Stomach (tissue), 8 donors: ENCODE measurements at regions not wholly inside any gene's neighbourhood (a gene's known extent, or its start where the extent isn't known, plus 50 kb on each side); places are given as distances from the start of the nearest gene placed in this dataset.

Source experiments
- DNase-seq, 2 donors: peaks; one replicate each; pipeline versions ENCODE4 v3.0.0 to v3.0.0-alpha.2; 2013 to 2019
- H3K27ac ChIP-seq, 5 donors: fragments of 200-600 bp in 4 of 5; sonication (generic) in 4 of 5; one replicate each; pipeline ENCODE4 v1.5.1; 2013 to 2019; ENCODE audit warnings: mild to moderate bottlenecking in 1 of 5, moderate library complexity in 1 of 5
- H3K27me3 ChIP-seq, 3 donors: fragments of 200-600 bp; sonication (generic); one replicate each; pipeline ENCODE4 v1.5.1; 2017 to 2019; ENCODE audit warnings: mixed run types in 1 of 3
- H3K36me3 ChIP-seq, 4 donors: fragments of 200-600 bp; sonication (generic); 1 replicate in 3 of 4; 2 replicates in 1 of 4; pipeline ENCODE4 v1.5.1; 2016 to 2019
- H3K4me1 ChIP-seq, 4 donors: fragments of 200-600 bp; sonication (generic); one replicate each; pipeline ENCODE4 v1.5.1; 2016 to 2019
- H3K4me3 ChIP-seq, 4 donors: fragments of 200-600 bp; sonication (generic) in 3 of 4; one replicate each; pipeline ENCODE4 v1.5.1; 2016 to 2019; ENCODE audit warnings: mild to moderate bottlenecking in 1 of 4
- H3K9me3 ChIP-seq, 4 donors: fragments of 200-600 bp; sonication (generic); one replicate each; pipeline ENCODE4 v1.5.1; 2016 to 2019
- EP300 ChIP-seq: sonication (generic); formaldehyde crosslinking; IDR thresholded peaks from one replicate; pipeline ENCODE4 v1.6.1; 2017; ENCODE audit warnings: antibody characterized with exemption
- POLR2A ChIP-seq, 4 donors: fragments of 450-650 bp; IDR thresholded peaks; one replicate each; pipeline ENCODE4 v1.6.1; 2016; ENCODE audit warnings: antibody characterized with exemption in 4 of 4, control low read depth in 2 of 4, mild to moderate bottlenecking in 1 of 4, moderate library complexity in 1 of 4
- POLR2AphosphoS5 ChIP-seq, 3 donors: sonication (generic); formaldehyde crosslinking; IDR thresholded peaks; one replicate each; pipeline ENCODE4 v1.6.1; 2016; ENCODE audit warnings: antibody characterized with exemption in 3 of 3
- WGBS, 5 donors: extraction: QIAGEN DNeasy Blood & Tissue Kit in 3 of 5; methylation state at CpG; one replicate each; pipeline versions ENCODE4 v1.1.5 to v1.1.7; 2013 to 2018; 5-methylcytosine and 5-hydroxymethylcytosine counted together
- intact Hi-C: fragments of 100-400 bp; cut with DNase I; formaldehyde crosslinking; loops from one replicate; pipeline ENCODE4 v1.15.1; 2023; ENCODE audit warnings: low total_unique reads
- TF ChIP-seq, protein P1 (sequence below), 7 experiments: fragments of 450-650 bp in 4 of 7; fragments of 200-600 bp in 3 of 7; sonication (generic) in 3 of 7; IDR thresholded peaks; one replicate each; pipeline ENCODE4 v1.5.1; 2016 to 2019; ENCODE audit warnings: antibody characterized with exemption in 7 of 7, control low read depth in 2 of 7, mild to moderate bottlenecking in 1 of 7
- donor health status: healthy with polysubstance abuse.
- donor health status: Bipolar disorder and iron deficiency.
- donor health status: healthy.

DNA sequence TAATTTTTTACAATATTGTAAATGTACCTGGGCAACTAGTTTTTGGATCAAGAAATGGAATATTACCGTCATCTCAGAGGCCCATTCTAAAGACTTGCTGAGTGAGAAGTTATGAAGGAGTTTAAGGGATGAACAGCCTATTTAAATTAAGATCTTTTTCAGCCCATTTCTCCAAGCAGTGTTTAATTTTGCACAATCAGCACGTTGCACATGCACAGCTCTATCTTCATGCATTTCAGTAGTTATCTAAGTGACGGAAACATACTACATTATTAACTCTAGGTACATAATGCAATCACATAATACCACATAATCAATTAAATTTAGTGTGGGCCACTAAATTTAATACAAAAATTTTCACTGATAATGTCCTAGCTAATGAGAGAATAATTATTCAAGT lies 582.1 kb upstream of the DSEL start:
- no peak for DNase-seq
- H3K9me3 ChIP-seq, result no peaks in the 10 kb centered on the region
- no peak overlapping the region for H3K4me3 ChIP-seq
- 58 to 74% (median 68%) methylated on average over 3 of the region's 3 CpGs for WGBS, 5 donors
- no peaks in the 10 kb centered on the region for H3K27me3 ChIP-seq
- TF ChIP-seq EP300, result no peak
- TF ChIP-seq POLR2A (IDR thresholded peaks at IDR 0.05), result no peak
- TF ChIP-seq, protein P1, sequence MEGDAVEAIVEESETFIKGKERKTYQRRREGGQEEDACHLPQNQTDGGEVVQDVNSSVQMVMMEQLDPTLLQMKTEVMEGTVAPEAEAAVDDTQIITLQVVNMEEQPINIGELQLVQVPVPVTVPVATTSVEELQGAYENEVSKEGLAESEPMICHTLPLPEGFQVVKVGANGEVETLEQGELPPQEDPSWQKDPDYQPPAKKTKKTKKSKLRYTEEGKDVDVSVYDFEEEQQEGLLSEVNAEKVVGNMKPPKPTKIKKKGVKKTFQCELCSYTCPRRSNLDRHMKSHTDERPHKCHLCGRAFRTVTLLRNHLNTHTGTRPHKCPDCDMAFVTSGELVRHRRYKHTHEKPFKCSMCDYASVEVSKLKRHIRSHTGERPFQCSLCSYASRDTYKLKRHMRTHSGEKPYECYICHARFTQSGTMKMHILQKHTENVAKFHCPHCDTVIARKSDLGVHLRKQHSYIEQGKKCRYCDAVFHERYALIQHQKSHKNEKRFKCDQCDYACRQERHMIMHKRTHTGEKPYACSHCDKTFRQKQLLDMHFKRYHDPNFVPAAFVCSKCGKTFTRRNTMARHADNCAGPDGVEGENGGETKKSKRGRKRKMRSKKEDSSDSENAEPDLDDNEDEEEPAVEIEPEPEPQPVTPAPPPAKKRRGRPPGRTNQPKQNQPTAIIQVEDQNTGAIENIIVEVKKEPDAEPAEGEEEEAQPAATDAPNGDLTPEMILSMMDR (IDR thresholded peaks at IDR 0.05), result no peak
- TF ChIP-seq POLR2AphosphoS5 (IDR thresholded peaks at IDR 0.05), result no peak
- no peak overlapping the region for H3K27ac ChIP-seq
- no peaks in the 10 kb centered on the region for H3K4me1 ChIP-seq
- intact Hi-C loops, result no loop called here
- H3K36me3 ChIP-seq, result no peaks in the 10 kb centered on the region

DNA sequence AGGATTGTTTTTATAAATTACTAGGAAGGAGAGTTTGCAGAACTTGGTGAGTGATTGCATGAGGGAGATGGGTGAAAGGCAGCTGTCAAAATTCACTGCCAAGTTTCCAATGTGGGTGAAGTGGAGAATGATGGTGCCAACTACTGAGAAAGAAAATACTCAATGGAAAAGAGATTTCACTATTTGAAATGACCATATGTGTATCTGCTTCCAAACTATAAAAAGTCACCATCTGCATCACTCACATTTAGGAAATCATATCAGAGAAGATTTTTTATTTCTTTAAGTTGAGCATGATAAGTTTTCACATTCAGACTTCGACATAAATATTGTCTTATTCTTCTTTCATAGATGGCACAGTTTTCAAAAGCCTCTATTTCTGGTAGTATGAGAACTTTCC lies 570.0 kb upstream of the DSEL start:
- no peak overlapping the region for H3K27ac ChIP-seq
- H3K27me3 ChIP-seq, result no peaks in the 10 kb centered on the region
- no peaks in the 10 kb centered on the region for H3K36me3 ChIP-seq
- 44 to 73% (median 58%) methylated on average over 1 of the region's 1 CpG for WGBS, 5 donors
- TF ChIP-seq POLR2AphosphoS5 (IDR thresholded peaks at IDR 0.05) (no peak), EP300 (no peak), POLR2A (IDR thresholded peaks at IDR 0.05) (no peak)
- TF ChIP-seq, protein P1 (IDR thresholded peaks at IDR 0.05), result no peak
- no peak overlapping the region for H3K4me3 ChIP-seq
- DNase-seq, result no peak
- H3K4me1 ChIP-seq, result no peaks in the 10 kb centered on the region
- intact Hi-C loops, result no loop called here
- no peaks in the 10 kb centered on the region for H3K9me3 ChIP-seq

DNA sequence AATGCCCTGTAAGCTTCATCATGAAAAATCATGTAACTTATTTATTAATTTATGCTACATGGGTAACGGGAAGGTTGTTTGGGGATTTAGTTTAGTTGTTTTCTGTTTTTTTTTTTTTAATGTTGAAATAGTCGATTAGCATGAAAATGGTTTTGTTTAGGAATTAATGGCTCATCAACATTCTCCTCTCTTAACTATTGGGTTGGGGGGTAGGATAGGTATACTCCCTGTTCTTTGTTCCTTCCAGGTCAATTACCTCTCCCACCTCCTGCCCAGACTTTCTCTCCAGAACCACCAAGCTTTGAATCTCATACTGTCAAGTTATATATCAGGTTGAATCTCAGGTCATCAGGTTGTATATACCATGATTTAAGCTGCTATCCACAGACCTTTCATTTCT lies 568.7 kb upstream of the DSEL start:
- Histone ChIP-seq H3K36me3 (no peaks in the 10 kb centered on the region), H3K27me3 (no peaks in the 10 kb centered on the region), H3K27ac (no peak overlapping the region), H3K9me3 (no peaks in the 10 kb centered on the region), H3K4me3 (no peak overlapping the region), H3K4me1 (no peaks in the 10 kb centered on the region)
- WGBS, 5 donors, result 52 to 82% (median 63%) methylated on average over 2 of the region's 2 CpGs
- TF ChIP-seq POLR2A (IDR thresholded peaks at IDR 0.05) (no peak), EP300 (no peak), POLR2AphosphoS5 (IDR thresholded peaks at IDR 0.05) (no peak)
- TF ChIP-seq, protein P1 (IDR thresholded peaks at IDR 0.05), result no peak
- intact Hi-C loops, result no loop called here
- no peak for DNase-seq

DNA sequence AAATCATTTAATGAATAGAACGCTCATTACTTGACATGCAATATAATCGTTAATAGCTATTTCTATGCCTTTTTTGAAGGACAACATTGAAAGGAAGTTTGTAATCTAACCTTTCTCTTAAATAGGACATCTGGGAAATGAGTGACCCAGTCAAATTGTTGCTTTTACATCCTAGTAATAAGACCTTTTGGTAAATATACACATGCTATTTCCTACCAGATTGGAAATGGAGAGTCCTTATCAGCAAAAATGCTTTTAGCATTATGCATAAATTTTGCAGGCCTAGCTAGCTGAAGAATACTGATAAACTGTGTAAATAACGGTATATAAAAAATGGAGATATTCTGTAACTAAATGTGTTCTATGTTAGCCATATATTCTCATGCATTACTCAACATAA lies 567.3 kb upstream of the DSEL start:
- H3K4me1 ChIP-seq, result no peaks in the 10 kb centered on the region
- no peak overlapping the region for H3K4me3 ChIP-seq
- intact Hi-C loops, result no loop called here
- DNase-seq, result no peak
- no peak overlapping the region for H3K27ac ChIP-seq
- no peaks in the 10 kb centered on the region for H3K27me3 ChIP-seq
- 48 to 75% (median 72%) methylated on average over 3 of the region's 3 CpGs for WGBS, 5 donors
- no peaks in the 10 kb centered on the region for H3K9me3 ChIP-seq
- TF ChIP-seq, protein P1 (IDR thresholded peaks at IDR 0.05), result no peak
- no peak for TF ChIP-seq POLR2A (IDR thresholded peaks at IDR 0.05)
- no peak for TF ChIP-seq EP300
- no peak for TF ChIP-seq POLR2AphosphoS5 (IDR thresholded peaks at IDR 0.05)
- H3K36me3 ChIP-seq, result no peaks in the 10 kb centered on the region

DNA sequence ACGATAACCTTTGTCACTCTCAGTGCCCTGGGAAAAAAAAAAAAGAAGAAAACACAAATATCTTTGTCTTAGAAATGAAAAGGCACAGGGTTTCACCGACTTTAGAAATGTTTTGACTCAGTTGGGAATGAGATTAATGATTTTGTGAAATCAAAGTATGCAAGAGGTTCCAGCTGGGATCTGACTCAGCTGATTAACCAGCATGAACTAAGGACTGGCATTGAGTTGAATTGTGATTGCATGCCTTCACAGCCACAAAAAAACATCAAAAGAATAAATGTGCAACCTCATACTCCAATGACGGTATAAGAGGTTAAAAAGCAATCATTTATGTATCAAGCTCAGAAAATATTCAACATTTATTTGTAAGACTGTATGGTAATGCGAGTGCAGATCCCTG lies 566.6 kb upstream of the DSEL start:
- no peaks in the 10 kb centered on the region for H3K36me3 ChIP-seq
- no peak overlapping the region for H3K4me3 ChIP-seq
- no peaks in the 10 kb centered on the region for H3K4me1 ChIP-seq
- 44 to 54% (median 53%) methylated on average over 4 of the region's 4 CpGs for WGBS, 5 donors
- TF ChIP-seq, protein P1 (IDR thresholded peaks at IDR 0.05), result no peak
- TF ChIP-seq POLR2A (IDR thresholded peaks at IDR 0.05), result no peak
- no peak for TF ChIP-seq POLR2AphosphoS5 (IDR thresholded peaks at IDR 0.05)
- TF ChIP-seq EP300, result no peak
- H3K27ac ChIP-seq, result no peak overlapping the region
- intact Hi-C loops, result no loop called here
- H3K9me3 ChIP-seq, result no peaks in the 10 kb centered on the region
- no peak for DNase-seq
- H3K27me3 ChIP-seq, result no peaks in the 10 kb centered on the region
